ENCODE measurements at regions not wholly inside any gene's neighbourhood (a gene's known extent, or its start where the extent isn't known, plus 50 kb on each side); places are given as distances from the start of the nearest gene placed in this dataset.

GRCh38 chr15:27628486-27628885 is 470.6 kb downstream of the OCA2 start:
- ChIA-PET POLR2A (no interaction called here), CTCF (no interaction called here)
- H3K4me1 ChIP-seq (ENCODE audit: control insufficient read depth, insufficient read depth, low read length): no peaks in the 10 kb centered on the region
- H3K4me3 ChIP-seq (ENCODE audit: low read depth, low read length): no peak overlapping the region
- H3K27ac ChIP-seq (ENCODE audit: extremely low read depth, low read depth, low read length): no peak overlapping the region
- H3K36me3 ChIP-seq (ENCODE audit: control insufficient read depth in 2 of 2, insufficient read depth in 1 of 2, low read length in 2 of 2): no peaks in the 10 kb centered on the region
- no peaks in the 10 kb centered on the region for H3K9me3 ChIP-seq (ENCODE audit: control insufficient read depth, insufficient read depth, low read depth, low read length)
- TF ChIP-seq ZNF239 (tag by site-specific recombination; IDR thresholded peaks at IDR 0.05) (no peak), KLF1 (tag by site-specific recombination; IDR thresholded peaks at IDR 0.05) (no peak), ZNF768 (tag by site-specific recombination; IDR thresholded peaks at IDR 0.05) (no peak), ZFP69B (tag by site-specific recombination; IDR thresholded peaks at IDR 0.05) (no peak), ZNF623 (tag by site-specific recombination; IDR thresholded peaks at IDR 0.05) (no peak), ZNF555 (tag by site-specific recombination; conservative IDR thresholded peaks at IDR 0.05) (no peak), ZNF654 (tag by site-specific recombination; IDR thresholded peaks at IDR 0.05; ENCODE audit: low read depth) (no peak), ZNF324 (tag by site-specific recombination; IDR thresholded peaks at IDR 0.05) (no peak), ZNF843 (tag by site-specific recombination; IDR thresholded peaks at IDR 0.05) (no peak), BCL11A (tag by site-specific recombination; IDR thresholded peaks at IDR 0.05; ENCODE audit: low read depth) (no peak), ZNF707 (tag by site-specific recombination; IDR thresholded peaks at IDR 0.05) (no peak), ZNF2 (tag by site-specific recombination; IDR thresholded peaks at IDR 0.05) (no peak), ZNF121 (tag by site-specific recombination; IDR thresholded peaks at IDR 0.05) (no peak), ZNF658 (tag by site-specific recombination; IDR thresholded peaks at IDR 0.05) (no peak), ZFP37 (tag by site-specific recombination; IDR thresholded peaks at IDR 0.05) (no peak)
- TF ChIP-seq, protein P1, sequence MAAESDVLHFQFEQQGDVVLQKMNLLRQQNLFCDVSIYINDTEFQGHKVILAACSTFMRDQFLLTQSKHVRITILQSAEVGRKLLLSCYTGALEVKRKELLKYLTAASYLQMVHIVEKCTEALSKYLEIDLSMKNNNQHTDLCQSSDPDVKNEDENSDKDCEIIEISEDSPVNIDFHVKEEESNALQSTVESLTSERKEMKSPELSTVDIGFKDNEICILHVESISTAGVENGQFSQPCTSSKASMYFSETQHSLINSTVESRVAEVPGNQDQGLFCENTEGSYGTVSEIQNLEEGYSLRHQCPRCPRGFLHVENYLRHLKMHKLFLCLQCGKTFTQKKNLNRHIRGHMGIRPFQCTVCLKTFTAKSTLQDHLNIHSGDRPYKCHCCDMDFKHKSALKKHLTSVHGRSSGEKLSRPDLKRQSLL (tag by site-specific recombination; IDR thresholded peaks at IDR 0.05): no peak
- TF ChIP-seq, protein P2, sequence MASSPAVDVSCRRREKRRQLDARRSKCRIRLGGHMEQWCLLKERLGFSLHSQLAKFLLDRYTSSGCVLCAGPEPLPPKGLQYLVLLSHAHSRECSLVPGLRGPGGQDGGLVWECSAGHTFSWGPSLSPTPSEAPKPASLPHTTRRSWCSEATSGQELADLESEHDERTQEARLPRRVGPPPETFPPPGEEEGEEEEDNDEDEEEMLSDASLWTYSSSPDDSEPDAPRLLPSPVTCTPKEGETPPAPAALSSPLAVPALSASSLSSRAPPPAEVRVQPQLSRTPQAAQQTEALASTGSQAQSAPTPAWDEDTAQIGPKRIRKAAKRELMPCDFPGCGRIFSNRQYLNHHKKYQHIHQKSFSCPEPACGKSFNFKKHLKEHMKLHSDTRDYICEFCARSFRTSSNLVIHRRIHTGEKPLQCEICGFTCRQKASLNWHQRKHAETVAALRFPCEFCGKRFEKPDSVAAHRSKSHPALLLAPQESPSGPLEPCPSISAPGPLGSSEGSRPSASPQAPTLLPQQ (tag by site-specific recombination; IDR thresholded peaks at IDR 0.05): no peak

- Histone ChIP-seq H3K4me1 (ENCODE audit: control insufficient read depth, insufficient read depth, low read length) (no peaks in the 10 kb centered on the region), H3K4me3 (ENCODE audit: low read depth, low read length) (no peak overlapping the region), H3K9me3 (ENCODE audit: control insufficient read depth, insufficient read depth, low read depth, low read length) (no peaks in the 10 kb centered on the region), H3K36me3 (ENCODE audit: control insufficient read depth in 2 of 2, insufficient read depth in 1 of 2, low read length in 2 of 2) (no peaks in the 10 kb centered on the region), H3K27ac (ENCODE audit: extremely low read depth, low read depth, low read length) (no peak overlapping the region)
- no peak for TF ChIP-seq ZEB2 (tag by site-specific recombination; IDR thresholded peaks at IDR 0.05)
- no peak for TF ChIP-seq ZNF514 (tag by site-specific recombination; IDR thresholded peaks at IDR 0.05)
- TF ChIP-seq, protein P2 (tag by site-specific recombination; IDR thresholded peaks at IDR 0.05): no peak
- TF ChIP-seq ZNF677 (tag by site-specific recombination; IDR thresholded peaks at IDR 0.05): no peak
- TF ChIP-seq ZNF555 (tag by site-specific recombination; conservative IDR thresholded peaks at IDR 0.05): no peak
- TF ChIP-seq ZNF561 (tag by site-specific recombination; IDR thresholded peaks at IDR 0.05; ENCODE audit: borderline replicate concordance): no peak
- POLR2A ChIA-PET: no interaction called here
- CTCF ChIA-PET: no interaction called here
These were observed 471.5 kb downstream of the OCA2 start for GRCh38 chr15:27627623-27628022.

All from HEK293 (cell line).